ENCODE measurements at regions not wholly inside any gene's neighbourhood (a gene's known extent, or its start where the extent isn't known, plus 50 kb on each side); places are given as distances from the start of the nearest gene placed in this dataset.

DNA sequence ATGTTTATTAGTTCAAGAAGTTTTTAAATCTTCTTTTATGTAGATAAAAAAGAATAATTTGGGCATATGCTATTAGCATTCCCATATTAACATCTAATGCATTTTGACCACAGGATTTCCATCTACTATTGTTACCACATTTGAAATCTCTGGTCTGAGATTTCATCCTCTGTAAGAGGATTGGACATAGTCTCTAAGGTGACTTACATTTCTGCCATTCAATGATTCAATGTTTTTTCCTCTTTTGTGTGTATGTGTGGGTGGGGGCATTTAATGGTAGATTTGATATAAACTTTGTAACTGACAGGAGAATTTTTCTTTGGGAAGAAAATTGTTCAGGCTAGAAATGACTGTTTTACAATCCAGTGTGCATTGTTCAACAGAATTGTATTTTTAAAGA lies 307.3 kb upstream of the RBMS3 start:
- no peak for DNase-seq (ENCODE audit: low spot score)
- in situ Hi-C loops (cut with MboI; ENCODE audit: low sequenced_read_pairs, unreplicated experiment) = no loop called here

DNA sequence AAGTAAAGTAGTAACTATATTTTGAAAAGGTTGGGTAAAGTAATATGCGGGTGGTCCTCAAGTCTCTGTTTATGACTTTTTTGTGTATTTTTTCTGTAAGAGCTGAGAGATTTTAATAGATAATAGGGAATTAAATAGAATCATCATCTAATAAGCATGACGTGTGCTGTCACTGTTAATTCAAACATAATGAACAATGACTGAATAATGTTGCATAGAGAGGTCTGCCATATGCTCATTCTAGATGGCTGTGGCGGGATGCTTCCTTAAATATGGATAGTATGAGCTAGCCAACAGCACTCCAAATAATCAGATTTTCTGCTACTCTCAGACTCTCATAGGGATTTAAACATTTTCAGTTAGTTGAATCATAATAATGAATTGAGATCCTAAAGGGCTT lies 302.8 kb upstream of the RBMS3 start:
- TF ChIP-seq, protein P1, sequence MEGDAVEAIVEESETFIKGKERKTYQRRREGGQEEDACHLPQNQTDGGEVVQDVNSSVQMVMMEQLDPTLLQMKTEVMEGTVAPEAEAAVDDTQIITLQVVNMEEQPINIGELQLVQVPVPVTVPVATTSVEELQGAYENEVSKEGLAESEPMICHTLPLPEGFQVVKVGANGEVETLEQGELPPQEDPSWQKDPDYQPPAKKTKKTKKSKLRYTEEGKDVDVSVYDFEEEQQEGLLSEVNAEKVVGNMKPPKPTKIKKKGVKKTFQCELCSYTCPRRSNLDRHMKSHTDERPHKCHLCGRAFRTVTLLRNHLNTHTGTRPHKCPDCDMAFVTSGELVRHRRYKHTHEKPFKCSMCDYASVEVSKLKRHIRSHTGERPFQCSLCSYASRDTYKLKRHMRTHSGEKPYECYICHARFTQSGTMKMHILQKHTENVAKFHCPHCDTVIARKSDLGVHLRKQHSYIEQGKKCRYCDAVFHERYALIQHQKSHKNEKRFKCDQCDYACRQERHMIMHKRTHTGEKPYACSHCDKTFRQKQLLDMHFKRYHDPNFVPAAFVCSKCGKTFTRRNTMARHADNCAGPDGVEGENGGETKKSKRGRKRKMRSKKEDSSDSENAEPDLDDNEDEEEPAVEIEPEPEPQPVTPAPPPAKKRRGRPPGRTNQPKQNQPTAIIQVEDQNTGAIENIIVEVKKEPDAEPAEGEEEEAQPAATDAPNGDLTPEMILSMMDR (IDR thresholded peaks at IDR 0.05; ENCODE audit: borderline replicate concordance, control extremely low read depth, extremely low read depth, insufficient read depth, missing control alignments) = no peak
- no peak for DNase-seq (ENCODE audit: low spot score)
- in situ Hi-C loops (cut with MboI; ENCODE audit: low sequenced_read_pairs, unreplicated experiment) = no loop called here

More for the DNA sequence above, 307.3 kb upstream of the RBMS3 start:
- TF ChIP-seq, protein P1 (IDR thresholded peaks at IDR 0.05; ENCODE audit: borderline replicate concordance, control extremely low read depth, extremely low read depth, insufficient read depth, missing control alignments) = no peak

DNA sequence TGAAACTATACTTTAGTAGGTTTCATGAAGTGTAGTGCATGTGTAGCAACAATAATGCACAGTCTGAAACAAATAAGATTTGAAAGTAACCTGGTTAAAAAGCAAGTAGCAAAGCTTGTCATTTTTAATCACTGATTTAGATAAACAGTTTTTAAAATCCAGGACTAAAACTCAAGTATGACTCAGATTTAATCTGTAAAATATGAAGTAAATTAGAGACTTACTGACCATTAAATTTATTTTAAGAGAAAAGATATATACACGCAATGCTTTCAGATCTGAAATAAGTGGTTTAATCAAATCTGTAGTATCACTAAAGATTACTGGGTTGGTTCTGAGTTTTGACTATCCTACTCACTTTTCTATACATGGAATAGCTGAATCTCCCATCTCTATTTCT lies 300.7 kb upstream of the RBMS3 start:
- TF ChIP-seq, protein P1 (IDR thresholded peaks at IDR 0.05; ENCODE audit: borderline replicate concordance, control extremely low read depth, extremely low read depth, insufficient read depth, missing control alignments) = no peak
- in situ Hi-C loops (cut with MboI; ENCODE audit: low sequenced_read_pairs, unreplicated experiment) = no loop called here
- DNase-seq (ENCODE audit: low spot score) = no peak

DNA sequence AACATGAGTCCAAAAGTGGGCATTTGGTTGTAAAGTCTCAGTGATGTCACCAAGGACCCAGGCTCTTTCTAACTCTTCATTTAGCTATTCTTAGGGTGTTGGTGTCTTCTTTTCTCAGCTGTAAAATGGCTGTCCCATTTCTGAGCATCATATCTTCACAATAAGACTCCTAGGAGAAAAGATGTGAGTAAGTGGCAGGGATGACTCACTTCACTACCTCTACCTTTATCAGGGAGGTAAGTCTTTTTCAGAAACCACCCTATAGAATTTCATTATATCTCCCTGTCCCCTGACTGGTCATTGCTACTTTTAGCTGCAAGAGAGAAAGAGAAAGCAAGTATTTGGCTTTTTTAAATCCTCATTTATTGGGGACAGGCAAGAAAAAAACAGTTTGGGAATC lies 300.2 kb upstream of the RBMS3 start:
- no peak for DNase-seq (ENCODE audit: low spot score)
- in situ Hi-C loops (cut with MboI; ENCODE audit: low sequenced_read_pairs, unreplicated experiment) = no loop called here
- TF ChIP-seq, protein P1 (IDR thresholded peaks at IDR 0.05; ENCODE audit: borderline replicate concordance, control extremely low read depth, extremely low read depth, insufficient read depth, missing control alignments) = no peak

DNA sequence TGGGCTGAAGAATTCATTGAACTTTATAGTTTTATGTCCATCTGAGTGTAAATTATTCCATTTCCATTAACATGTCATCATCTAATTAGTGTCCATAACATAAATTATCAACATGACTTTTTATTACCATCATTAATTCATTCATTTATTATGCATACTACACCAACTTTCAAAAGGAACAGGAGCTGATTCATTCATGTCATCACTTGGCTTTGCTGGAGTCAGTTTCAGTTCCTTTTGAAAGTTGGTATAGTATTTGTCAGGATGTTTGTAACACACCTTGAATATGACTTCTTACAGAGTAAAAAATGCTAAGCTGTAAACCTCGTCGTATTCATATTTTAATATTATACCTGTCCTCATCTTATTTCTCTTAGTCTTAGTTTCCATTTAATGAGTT lies 298.0 kb upstream of the RBMS3 start:
- in situ Hi-C loops (cut with MboI; ENCODE audit: low sequenced_read_pairs, unreplicated experiment) = no loop called here
- no peak for DNase-seq (ENCODE audit: low spot score)
- TF ChIP-seq, protein P1 (IDR thresholded peaks at IDR 0.05; ENCODE audit: borderline replicate concordance, control extremely low read depth, extremely low read depth, insufficient read depth, missing control alignments) = no peak

DNA sequence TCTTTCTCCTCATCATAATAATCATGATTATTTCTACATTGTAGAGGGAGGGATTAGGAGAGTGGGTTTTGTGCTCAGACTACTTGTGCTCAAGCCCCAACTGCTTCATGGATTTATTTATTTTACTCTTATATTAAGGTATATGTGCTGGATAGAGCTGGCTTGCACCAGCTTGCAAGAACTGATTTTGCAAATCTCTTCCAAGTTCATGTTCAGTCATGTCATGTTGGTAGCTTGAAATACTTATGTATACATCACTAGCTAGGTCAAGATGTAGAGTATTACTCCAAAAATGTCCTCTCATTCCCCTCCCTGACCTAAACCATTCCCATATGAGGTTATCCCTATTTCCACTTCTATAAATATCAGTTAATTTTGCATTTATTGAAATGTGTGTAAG lies 293.9 kb upstream of the RBMS3 start:
- TF ChIP-seq, protein P1 (IDR thresholded peaks at IDR 0.05; ENCODE audit: borderline replicate concordance, control extremely low read depth, extremely low read depth, insufficient read depth, missing control alignments) = no peak
- in situ Hi-C loops (cut with MboI; ENCODE audit: low sequenced_read_pairs, unreplicated experiment) = no loop called here
- DNase-seq (ENCODE audit: low spot score) = no peak

DNA sequence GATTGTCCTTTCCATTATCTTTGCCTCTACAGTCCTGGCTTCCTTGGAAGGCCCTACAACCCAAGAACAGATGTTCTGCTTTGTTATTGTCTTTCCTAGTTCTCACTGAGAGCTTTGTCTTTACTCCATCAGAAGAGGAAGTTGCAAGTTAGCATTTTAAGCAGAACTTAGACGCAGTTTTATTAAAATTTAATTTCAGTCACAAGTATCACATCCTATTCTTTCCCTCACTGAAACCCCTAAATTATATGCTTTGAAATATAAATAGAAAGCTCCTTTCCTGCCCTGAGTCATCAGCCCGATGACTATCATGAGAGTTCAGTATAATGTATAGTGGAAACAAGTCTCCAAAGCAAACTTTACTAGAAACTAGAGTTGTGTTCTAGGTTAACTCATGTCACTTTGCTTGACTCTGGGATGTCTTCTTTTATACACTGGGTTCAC lies 291.2 kb upstream of the RBMS3 start:
- in situ Hi-C loops (cut with MboI; ENCODE audit: low sequenced_read_pairs, unreplicated experiment) = no loop called here
- TF ChIP-seq, protein P1 (IDR thresholded peaks at IDR 0.05; ENCODE audit: borderline replicate concordance, control extremely low read depth, extremely low read depth, insufficient read depth, missing control alignments) = no peak
- no peak for DNase-seq (ENCODE audit: low spot score)
